Epithelial cell of esophagus (primary cell): ENCODE measurements at regions not wholly inside any gene's neighbourhood (a gene's known extent, or its start where the extent isn't known, plus 50 kb on each side); places are given as distances from the start of the nearest gene placed in this dataset.

Source experiments
- DNase-seq: peaks from one replicate; pipeline ENCODE4 v3.0.0; 2010; ENCODE audit warnings: low read depth
- H3K4me3 ChIP-seq: 2 replicates; pipeline ENCODE4 v1.5.1; 2011; ENCODE audit warnings: mild to moderate bottlenecking, low read length, control low read depth
- CTCF ChIP-seq: IDR thresholded peaks from 2 replicates; pipeline ENCODE4 v1.5.1; 2011; ENCODE audit warnings: low read depth, mild to moderate bottlenecking, low read length, control low read depth, inconsistent platforms; ENCODE audit not compliant: insufficient read depth; ENCODE audit errors: missing control alignments

- TF ChIP-seq CTCF = no peak
- no peak for DNase-seq
- no peak overlapping the region for H3K4me3 ChIP-seq
Measured at GRCh38 chr6:19454721-19455392, 382.3 kb upstream of the ID4 start.

- TF ChIP-seq CTCF = no peak
- DNase-seq = peak; percentile 10
- H3K4me3 ChIP-seq = no peak overlapping the region
Measured at GRCh38 chr6:19463250-19463649, 373.9 kb upstream of the ID4 start.

GRCh38 chr6:19463925-19464324 is 373.2 kb upstream of the ID4 start:
- H3K4me3 ChIP-seq = no peak overlapping the region
- TF ChIP-seq CTCF = no peak
- no peak for DNase-seq

GRCh38 chr6:19465256-19465655 is 371.9 kb upstream of the ID4 start:
- no peak overlapping the region for H3K4me3 ChIP-seq
- no peak for DNase-seq
- no peak for TF ChIP-seq CTCF

GRCh38 chr6:19465760-19466159 is 371.4 kb upstream of the ID4 start:
- H3K4me3 ChIP-seq = no peak overlapping the region
- DNase-seq = peak; percentile 20
- no peak for TF ChIP-seq CTCF

GRCh38 chr6:19470333-19470732 is 366.8 kb upstream of the ID4 start:
- no peak for TF ChIP-seq CTCF
- no peak for DNase-seq
- no peak overlapping the region for H3K4me3 ChIP-seq

- H3K4me3 ChIP-seq = no peak overlapping the region
- no peak for TF ChIP-seq CTCF
- peak; percentile 98 for DNase-seq
Measured at GRCh38 chr6:19472153-19472552, 365.0 kb upstream of the ID4 start.
